GM12891 (cell line): ENCODE measurements at regions not wholly inside any gene's neighbourhood (a gene's known extent, or its start where the extent isn't known, plus 50 kb on each side); places are given as distances from the start of the nearest gene placed in this dataset.

Source experiments
- PAX5 ChIP-seq: IDR thresholded peaks from 2 replicates; pipeline ENCODE4 v1.6.1; 2011; ENCODE audit warnings: low read length, moderate library complexity, mild to moderate bottlenecking; ENCODE audit not compliant: insufficient read depth, severe bottlenecking
- POLR2A ChIP-seq: IDR thresholded peaks from 2 replicates; pipeline ENCODE4 v1.6.1; 2011; ENCODE audit warnings: low read depth, low read length, control low read depth
- POLR2AphosphoS5 ChIP-seq: IDR thresholded peaks from 2 replicates; pipeline ENCODE4 v1.6.1; 2011; ENCODE audit warnings: low read depth, low read length, control low read depth
- TAF1 ChIP-seq: IDR thresholded peaks from 2 replicates; pipeline ENCODE4 v1.6.1; 2011; ENCODE audit warnings: low read depth, low read length, control low read depth

DNA sequence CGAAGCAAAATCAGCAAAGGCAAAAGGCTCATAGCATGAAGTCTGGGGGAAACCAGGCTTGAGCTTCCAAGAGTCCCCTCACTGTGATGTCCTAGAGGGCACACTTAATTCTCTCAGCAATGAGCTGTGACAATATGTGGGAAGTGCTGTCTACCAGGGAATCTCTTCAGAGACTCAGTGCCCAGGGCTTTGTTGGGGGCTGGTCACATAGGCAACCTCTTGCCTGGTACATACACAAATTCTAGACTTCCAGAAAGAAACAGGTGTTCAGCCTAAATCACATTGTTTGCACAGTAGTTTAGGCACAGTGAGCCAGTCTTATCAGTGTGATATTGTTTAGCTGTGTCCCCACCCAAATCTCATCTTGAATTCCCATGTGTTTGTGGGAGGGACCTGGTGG is 400.5 kb downstream of the PRDM2 start:
- no peak for TF ChIP-seq TAF1
- no peak for TF ChIP-seq POLR2AphosphoS5
- TF ChIP-seq POLR2A = no peak
- TF ChIP-seq PAX5 = no peak
